Breast epithelium (tissue), 3 donors: ENCODE measurements at regions not wholly inside any gene's neighbourhood (a gene's known extent, or its start where the extent isn't known, plus 50 kb on each side); places are given as distances from the start of the nearest gene placed in this dataset.

ENCODE experiments used
- CTCF ChIP-seq, 3 donors: fragments of 450-650 bp; IDR thresholded peaks; one replicate each; pipeline ENCODE4 v1.5.1; 2016 to 2017; ENCODE audit warnings: antibody characterized with exemption in 3 of 3, mild to moderate bottlenecking in 3 of 3, moderate library complexity in 3 of 3
- POLR2A ChIP-seq: fragments of 450-650 bp; IDR thresholded peaks from one replicate; pipeline ENCODE4 v1.6.1; 2016; ENCODE audit warnings: antibody characterized with exemption, mild to moderate bottlenecking, moderate library complexity
- POLR2AphosphoS5 ChIP-seq, 3 donors: sonication (generic); formaldehyde crosslinking; IDR thresholded peaks; one replicate each; pipeline ENCODE4 v1.6.1; 2017; ENCODE audit warnings: antibody characterized with exemption in 3 of 3

- TF ChIP-seq CTCF (IDR thresholded peaks at IDR 0.05) (no peak), POLR2AphosphoS5 (IDR thresholded peaks at IDR 0.05) (no peak), POLR2A (no peak)
Observed at GRCh38 chr7:115260381-115260780, 338.5 kb downstream of the MDFIC start.
